GM23338 (cell line): ENCODE measurements at regions not wholly inside any gene's neighbourhood (a gene's known extent, or its start where the extent isn't known, plus 50 kb on each side); places are given as distances from the start of the nearest gene placed in this dataset.

ENCODE experiments used
- ATAC-seq: fragments of 200-7000 bp; cut with Tn5 transposase; 3 replicates; pipeline ENCODE4 v1.9.1; 2020
- DNase-seq: peaks from one replicate; pipeline ENCODE4 v3.0.0-alpha.2; 2015; ENCODE audit warnings: low spot score
- H2AFZ ChIP-seq: fragments of 200-600 bp; sonication (generic); 2 replicates; pipeline ENCODE4 v1.8.0; 2016; ENCODE audit warnings: antibody characterized with exemption, mild to moderate bottlenecking, moderate library complexity
- H3F3A ChIP-seq: fragments of 200-600 bp; sonication (generic); replicated peaks from 2 replicates; pipeline ENCODE4 v1.8.0; 2017; ENCODE audit warnings: antibody characterized with exemption, mixed run types, low read depth
- H3K27ac ChIP-seq: fragments of 200-600 bp; sonication (generic); 2 replicates; pipeline ENCODE4 v1.6.1; 2016; ENCODE audit warnings: low read depth
- H3K27me3 ChIP-seq: fragments of 200-600 bp; sonication (generic); 2 replicates; pipeline ENCODE4 v1.8.0; 2016; ENCODE audit warnings: mild to moderate bottlenecking, mixed run types, moderate library complexity; ENCODE audit not compliant: insufficient read depth
- H3K36me3 ChIP-seq: fragments of 200-600 bp; sonication (generic); 2 replicates; pipeline ENCODE4 v1.8.0; 2016; ENCODE audit warnings: mild to moderate bottlenecking; ENCODE audit not compliant: insufficient read depth
- H3K4me1 ChIP-seq: fragments of 200-600 bp; sonication (generic); 2 replicates; pipeline ENCODE4 v1.8.0; 2016; ENCODE audit warnings: mild to moderate bottlenecking, moderate library complexity; ENCODE audit not compliant: insufficient read depth
- H3K4me2 ChIP-seq: fragments of 200-600 bp; sonication (generic); 2 replicates; pipeline ENCODE4 v1.7.1; 2017; ENCODE audit warnings: mixed run types
- H3K4me3 ChIP-seq: fragments of 200-600 bp; sonication (generic); 2 replicates; pipeline ENCODE4 v1.6.1; 2016; ENCODE audit warnings: mixed run types
- H3K79me2 ChIP-seq: fragments of 200-600 bp; sonication (generic); replicated peaks from 2 replicates; pipeline ENCODE4 v1.8.0; 2017; ENCODE audit warnings: mild to moderate bottlenecking; ENCODE audit not compliant: insufficient read depth
- H3K9me2 ChIP-seq: fragments of 200-600 bp; sonication (generic); 2 replicates; pipeline ENCODE4 v1.8.0; 2017; ENCODE audit not compliant: insufficient read depth
- H4K20me1 ChIP-seq: fragments of 200-600 bp; sonication (generic); replicated peaks from 2 replicates; pipeline ENCODE4 v1.8.0; 2017; ENCODE audit warnings: mild to moderate bottlenecking; ENCODE audit not compliant: insufficient read depth
- H3K27ac Mint-ChIP-seq: 2 replicates; pipeline ENCODE4 v1.8.0; 2020; ENCODE audit warnings: inconsistent platforms, mild to moderate bottlenecking, moderate library complexity, mixed read lengths
- H3K27me3 Mint-ChIP-seq: 3 replicates; pipeline ENCODE4 v1.8.0; 2022; ENCODE audit warnings: low read depth, mild to moderate bottlenecking, moderate library complexity, mixed read lengths, inconsistent platforms; ENCODE audit not compliant: insufficient read depth, poor library complexity
- H3K36me3 Mint-ChIP-seq: 3 replicates; pipeline ENCODE4 v1.8.0; 2021; ENCODE audit warnings: low read depth, mild to moderate bottlenecking, inconsistent platforms, moderate library complexity, mixed read lengths
- H3K4me1 Mint-ChIP-seq: 3 replicates; pipeline ENCODE4 v1.8.0; 2020; ENCODE audit warnings: mild to moderate bottlenecking, inconsistent platforms, mixed read lengths
- H3K4me3 Mint-ChIP-seq: 3 replicates; pipeline ENCODE4 v1.8.0; 2021; ENCODE audit warnings: moderate library complexity, mild to moderate bottlenecking, inconsistent platforms, mixed read lengths
- H3K9me3 Mint-ChIP-seq: 3 replicates; pipeline ENCODE4 v1.8.0; 2020; ENCODE audit warnings: moderate library complexity, mild to moderate bottlenecking, inconsistent platforms, mixed read lengths
- CREB1 ChIP-seq: fragments of 250-450 bp; sonication (Bioruptor Pico); IDR thresholded peaks from 2 replicates; pipeline ENCODE4 v1.5.0; 2020; ENCODE audit warnings: low read depth, mild to moderate bottlenecking, moderate library complexity
- ETS1 ChIP-seq: IDR thresholded peaks from 2 replicates; pipeline ENCODE4 v1.6.1; 2016; ENCODE audit warnings: antibody characterized with exemption
- EZH2 ChIP-seq: fragments of 200-600 bp; sonication (generic); IDR thresholded peaks from one replicate; pipeline ENCODE4 v1.8.0; 2017; ENCODE audit warnings: antibody characterized with exemption, mild to moderate bottlenecking, low read depth; ENCODE audit not compliant: unreplicated experiment
- EZH2phosphoT487 ChIP-seq: fragments of 200-600 bp; sonication (generic); IDR thresholded peaks from one replicate; pipeline ENCODE4 v1.8.1; 2018; ENCODE audit warnings: antibody characterized with exemption; ENCODE audit not compliant: unreplicated experiment
- JUNB ChIP-seq: IDR thresholded peaks from one replicate; pipeline ENCODE4 v1.6.1; 2016; ENCODE audit warnings: antibody characterized with exemption; ENCODE audit not compliant: unreplicated experiment
- POLR2AphosphoS5 ChIP-seq: IDR thresholded peaks from 2 replicates; pipeline ENCODE4 v1.6.1; 2016; ENCODE audit warnings: antibody characterized with exemption, low read depth
- REST ChIP-seq: IDR thresholded peaks from one replicate; pipeline ENCODE4 v1.6.1; 2018; ENCODE audit warnings: antibody characterized with exemption; ENCODE audit not compliant: unreplicated experiment
- ZNF114 ChIP-seq: fragments of 250-450 bp; sonication (Bioruptor Pico); IDR thresholded peaks from 2 replicates; pipeline ENCODE4 v1.5.0; 2020; ENCODE audit warnings: mild to moderate bottlenecking, moderate library complexity
- ZNF462 ChIP-seq: fragments of 250-450 bp; sonication (Bioruptor Pico); IDR thresholded peaks from 2 replicates; pipeline ENCODE4 v1.5.0; 2020; ENCODE audit warnings: mild to moderate bottlenecking, moderate library complexity

- no peak for TF ChIP-seq ETS1
- no peak for TF ChIP-seq ZNF114
- no peak for TF ChIP-seq REST
- TF ChIP-seq EZH2 = no peak
- TF ChIP-seq CREB1 = no peak
Measured at GRCh38 chr20:12614764-12615163, 394.0 kb upstream of the SPTLC3 start (continued).

GRCh38 chr20:12617076-12617475 is 391.7 kb upstream of the SPTLC3 start:
- H3K27ac ChIP-seq = no peak overlapping the region
- H3F3A ChIP-seq = no peaks in the 10 kb centered on the region
- H2AFZ ChIP-seq = no peak overlapping the region
- Mint-ChIP-seq H3K4me1 (no peaks in the 10 kb centered on the region), H3K36me3 (no peaks in the 10 kb centered on the region), H3K27ac (no peak overlapping the region), H3K9me3 (peaks cover 14% of the 10 kb centered on the region), H3K27me3 (peaks cover 7% of the 10 kb centered on the region), H3K4me3 (no peak overlapping the region)
- H3K4me3 ChIP-seq = no peak overlapping the region
- DNase-seq (no peak), ATAC-seq (no peak)
- no peaks in the 10 kb centered on the region for H4K20me1 ChIP-seq
- no peaks in the 10 kb centered on the region for H3K79me2 ChIP-seq
- no peak overlapping the region for H3K4me2 ChIP-seq
- 0 out of 2 replicates have a peak, but pooled peaks cover 3% of the 10 kb centered on the region for H3K36me3 ChIP-seq
- H3K4me1 ChIP-seq = no peaks in the 10 kb centered on the region
- no peaks in the 10 kb centered on the region for H3K27me3 ChIP-seq
- no peaks in the 10 kb centered on the region for H3K9me2 ChIP-seq
- no peak for TF ChIP-seq EZH2phosphoT487
- TF ChIP-seq CREB1 = no peak
- no peak for TF ChIP-seq JUNB
- no peak for TF ChIP-seq REST
- TF ChIP-seq POLR2AphosphoS5 = no peak
- no peak for TF ChIP-seq ZNF462 (CRISPR knock-in tag)
